T follicular helper cell (primary cell): ENCODE measurements at regions not wholly inside any gene's neighbourhood (a gene's known extent, or its start where the extent isn't known, plus 50 kb on each side); places are given as distances from the start of the nearest gene placed in this dataset.
"Not testable (repeated sequence)": the region's sequence is repeated elsewhere in the genome, so short reads cannot be mapped to it uniquely, and the experiment has no call there.

Experiments used
- DNase-seq: peaks from one replicate; pipeline ENCODE4 v3.0.0-alpha.2; 2020; ENCODE audit warnings: low read depth

DNA sequence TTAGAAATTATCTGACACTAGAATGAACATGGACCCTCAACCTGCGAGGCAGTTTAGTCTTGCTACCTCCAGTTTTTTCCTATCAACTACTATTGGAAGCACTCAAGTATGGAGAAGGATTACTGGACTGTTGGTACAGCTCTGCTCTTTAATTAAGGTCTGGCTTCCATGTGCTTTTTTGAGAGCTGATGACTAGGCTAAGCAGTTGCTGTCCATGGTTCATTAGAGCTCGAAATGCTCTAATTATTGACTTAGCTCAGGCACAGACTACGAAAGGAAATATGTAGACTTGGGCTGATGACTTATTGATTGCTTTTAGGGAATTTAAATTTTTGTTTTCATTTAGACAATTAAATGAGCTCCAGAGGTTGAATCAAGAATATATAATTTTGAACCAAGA is 1281.6 kb downstream of the HACE1 start:
- no peak for DNase-seq

DNA sequence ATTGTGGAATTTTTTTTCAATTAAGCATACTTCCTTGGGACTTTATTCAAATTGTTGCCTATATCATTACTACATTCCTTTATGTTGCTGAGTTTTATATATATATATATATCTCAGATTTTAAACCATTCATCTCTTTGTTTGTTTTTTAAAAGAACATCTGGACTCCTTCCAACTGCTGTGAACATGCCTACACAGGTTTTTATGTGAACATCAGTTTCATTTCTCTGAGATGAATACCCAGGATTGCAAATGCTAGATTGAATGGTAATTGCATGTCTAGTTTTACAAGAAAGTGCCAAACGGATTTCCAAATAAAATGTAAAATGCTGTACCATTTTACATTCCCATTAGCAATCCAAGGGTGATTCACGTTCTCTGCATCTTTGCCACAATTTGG is 1289.3 kb downstream of the HACE1 start:
- DNase-seq = no peak

DNA sequence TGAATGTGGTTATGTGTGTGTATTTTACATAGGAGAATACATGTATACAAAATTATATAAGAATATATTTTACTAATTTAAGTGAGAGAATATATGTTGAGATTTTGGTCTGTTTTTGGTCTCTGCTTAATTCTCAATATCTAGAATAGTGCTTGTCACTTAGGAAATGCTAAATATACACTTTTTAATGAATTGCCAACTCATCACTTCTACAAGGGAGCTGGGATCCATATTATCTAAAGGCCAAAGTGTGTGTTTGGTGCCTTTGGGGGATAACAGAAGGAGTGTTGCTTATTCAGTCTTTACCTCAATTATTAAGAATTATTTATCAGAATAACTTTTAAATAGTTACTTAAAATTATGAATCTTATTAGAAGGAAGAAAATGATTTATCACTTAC is 1304.8 kb downstream of the HACE1 start:
- DNase-seq = no peak

DNA sequence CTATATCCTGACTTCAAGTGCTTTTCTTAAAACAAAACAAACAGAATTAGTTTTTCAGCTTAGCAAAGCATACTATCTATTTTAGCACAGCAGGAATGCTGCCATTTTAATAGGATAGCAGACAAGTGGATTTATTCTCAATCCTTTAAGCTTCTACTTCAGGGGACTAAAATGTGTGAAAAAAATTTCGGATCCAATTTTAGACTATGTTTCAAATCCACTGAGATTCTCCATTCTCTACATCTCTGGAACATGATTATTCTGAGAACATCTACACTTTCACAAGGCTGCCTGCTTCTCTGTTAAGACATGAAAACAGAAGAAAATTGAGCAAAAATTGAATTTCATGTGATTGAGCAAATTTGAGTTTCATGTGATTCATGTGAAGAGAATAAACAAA is 1321.3 kb downstream of the HACE1 start:
- no peak for DNase-seq

DNA sequence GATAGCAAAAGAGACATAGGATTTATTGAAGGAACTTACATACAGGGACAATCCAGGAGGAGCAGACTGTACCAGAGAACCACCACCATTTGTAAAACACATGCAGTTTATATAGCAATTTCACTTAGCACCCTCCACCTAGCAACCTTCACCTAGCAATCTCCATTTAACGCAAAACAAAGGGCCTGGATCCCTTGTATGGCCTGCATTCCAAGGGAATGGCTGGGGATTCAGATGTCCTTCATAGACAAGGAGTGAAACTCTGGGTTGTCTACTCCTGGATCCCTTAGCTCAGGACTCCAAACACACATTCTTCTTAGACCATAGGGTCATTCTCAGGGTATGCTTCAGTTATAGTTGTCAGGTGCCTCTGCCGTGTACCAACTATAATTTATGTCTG is 1324.9 kb downstream of the HACE1 start:
- no peak for DNase-seq

DNA sequence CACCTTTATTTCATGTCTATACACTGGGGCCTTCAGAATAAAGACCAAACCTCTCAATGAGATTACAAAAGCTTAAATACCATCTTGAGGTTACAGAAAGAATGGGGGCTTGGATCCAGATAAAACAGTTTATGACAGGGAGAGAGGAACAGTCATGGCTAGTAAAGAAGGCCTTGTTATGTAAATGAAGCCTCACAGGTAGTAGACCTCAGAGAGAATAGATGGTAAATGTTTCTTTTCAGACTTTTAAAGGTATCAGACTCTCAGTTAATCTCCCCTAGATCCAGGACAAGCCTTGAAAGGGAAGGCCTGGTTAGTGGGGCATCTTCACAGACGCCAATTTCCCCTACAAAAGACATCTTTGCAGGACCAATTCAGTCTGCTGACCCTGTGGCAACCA is 1325.6 kb downstream of the HACE1 start:
- no peak for DNase-seq

DNA sequence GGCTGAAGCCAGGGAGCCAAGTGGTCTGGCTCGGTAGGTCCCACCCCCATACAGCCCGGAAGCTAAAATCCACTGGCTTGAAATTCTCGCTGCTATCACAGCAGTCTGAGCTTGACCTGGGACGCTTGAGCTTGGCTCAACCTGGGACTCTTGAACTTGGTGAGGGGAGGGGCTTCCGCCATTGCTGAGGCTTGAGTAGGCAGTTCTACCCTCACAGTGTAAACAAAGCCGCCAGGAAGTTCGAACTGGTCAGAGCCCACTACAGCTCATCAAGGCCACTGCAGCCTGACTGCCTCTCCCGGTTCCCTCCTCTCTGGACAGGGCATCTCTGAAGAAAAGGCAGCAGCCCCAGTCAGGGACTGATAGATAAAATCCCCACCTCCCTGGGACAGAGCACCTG is 1337.7 kb downstream of the HACE1 start:
- no peak for DNase-seq

DNA sequence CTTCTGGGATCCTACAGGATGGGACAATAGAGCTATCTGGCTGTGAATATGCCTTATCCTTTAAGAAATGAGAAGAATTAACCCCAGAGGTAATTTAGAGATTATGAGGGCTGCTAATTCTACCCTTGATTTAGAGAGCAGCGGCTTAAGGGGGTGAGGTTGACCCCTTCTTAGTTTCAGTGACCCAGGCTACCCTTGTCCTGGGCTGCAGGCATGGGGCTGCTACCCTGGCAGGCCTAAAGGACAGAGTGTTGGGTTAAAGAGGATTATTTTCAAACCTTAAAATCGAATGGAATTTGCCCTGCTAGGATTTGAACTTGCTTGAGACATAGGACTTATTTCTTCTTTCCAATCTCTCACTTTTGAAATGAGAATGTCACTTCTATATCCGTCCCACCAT is 1343.4 kb downstream of the HACE1 start:
- no peak for DNase-seq

DNA sequence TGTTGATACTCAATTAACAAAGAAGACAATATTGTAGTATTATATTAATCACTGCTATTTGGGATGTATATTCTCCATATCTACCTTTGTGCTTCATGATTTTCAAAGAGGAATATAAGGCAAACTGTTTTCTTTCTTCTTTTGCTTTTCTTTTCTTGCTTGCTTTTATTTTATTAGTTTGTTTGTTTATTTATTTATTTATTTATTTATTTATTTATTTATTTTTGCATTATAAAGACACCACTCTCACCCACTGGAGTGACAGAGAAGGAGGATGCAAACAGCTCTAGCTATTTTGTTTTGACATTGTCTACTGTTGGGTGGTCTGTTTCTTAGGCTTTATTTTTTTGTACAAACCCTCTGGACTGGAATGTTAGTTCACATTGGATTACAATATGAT is 1352.7 kb downstream of the HACE1 start:
- DNase-seq = no peak

DNA sequence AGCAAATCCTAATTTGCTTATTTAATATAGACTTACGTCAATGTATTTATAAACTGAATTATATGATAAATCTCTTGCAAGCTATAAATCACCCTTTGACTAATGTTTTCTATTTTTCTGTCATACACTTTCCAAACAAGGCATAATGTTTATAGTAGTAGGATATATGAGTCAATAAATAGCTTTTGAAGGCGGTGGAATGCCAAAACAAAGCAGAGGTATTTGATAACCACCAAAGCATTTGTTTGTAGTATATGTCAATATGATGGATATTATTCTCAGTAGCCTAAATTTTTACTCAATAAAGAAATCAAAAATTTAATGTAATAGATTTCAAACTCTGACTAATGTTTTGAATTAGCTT is 1354.6 kb downstream of the HACE1 start:
- DNase-seq = no peak

DNA sequence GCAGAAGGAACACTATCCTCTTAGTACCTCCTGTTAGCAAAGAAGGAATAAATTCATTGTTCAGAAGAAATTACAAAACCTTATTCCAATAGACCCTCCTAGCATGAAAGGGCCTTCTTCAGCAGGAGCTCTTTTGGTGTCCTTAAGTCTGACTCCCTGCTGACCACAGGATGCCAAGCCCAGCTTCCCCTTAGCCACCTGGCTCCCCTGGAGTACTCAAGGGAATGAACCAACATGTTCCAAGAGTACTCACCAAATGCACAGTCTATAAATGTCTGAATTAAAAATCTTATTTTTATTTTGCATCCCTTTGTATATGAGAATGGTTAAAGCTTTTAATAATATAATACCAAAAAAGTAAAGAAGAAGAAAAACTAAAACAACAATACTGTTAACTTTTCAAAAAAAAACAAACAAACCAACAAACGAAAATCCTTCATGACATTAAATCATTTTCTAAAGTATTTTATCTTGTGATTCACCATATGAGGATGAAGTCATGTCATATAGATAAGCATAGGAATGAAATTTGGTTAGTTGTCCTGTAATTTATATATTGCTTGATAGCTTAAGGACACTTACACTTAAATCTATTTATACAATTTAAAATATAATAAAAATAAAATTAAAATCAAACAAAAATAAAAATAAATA is 1355.1 kb downstream of the HACE1 start:
- DNase-seq = no peak

DNA sequence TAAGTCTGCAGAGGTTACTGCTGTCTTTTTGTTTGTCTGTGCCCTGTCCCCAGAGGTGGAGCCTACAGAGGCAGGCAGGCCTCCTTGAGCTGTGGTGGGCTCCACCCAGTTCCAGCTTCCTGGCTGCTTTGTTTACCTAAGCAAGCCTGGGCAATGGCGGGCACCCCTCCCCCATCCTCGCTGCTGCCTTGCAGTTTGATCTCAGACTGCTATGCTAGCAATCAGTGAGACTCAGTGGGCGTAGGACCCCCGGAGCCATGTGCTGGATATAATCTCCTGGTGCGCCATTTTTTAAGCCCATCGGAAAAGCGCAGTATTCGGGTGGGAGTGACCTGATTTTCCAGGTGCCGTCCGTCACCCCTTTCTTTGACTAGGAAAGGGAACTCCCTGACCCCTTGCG is 1363.1 kb downstream of the HACE1 start:
- not testable (repeated sequence) for DNase-seq

DNA sequence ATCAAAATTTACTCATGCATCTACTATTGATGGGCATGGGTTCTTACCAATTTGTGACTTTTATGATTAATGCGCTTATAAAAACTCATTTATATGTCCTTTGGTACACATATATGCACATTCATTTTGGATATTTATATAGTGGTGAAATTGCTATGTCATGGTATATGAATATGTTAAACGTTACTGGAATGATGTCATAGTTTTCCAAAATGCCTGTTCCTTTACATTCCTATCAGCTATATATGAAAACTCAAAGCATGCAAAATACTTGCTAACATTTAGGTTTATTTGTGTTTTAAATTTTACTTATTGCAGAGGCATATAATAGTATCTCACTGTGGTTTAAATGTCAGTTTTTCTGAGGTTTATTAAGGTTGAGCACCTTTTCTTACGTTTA is 1403.1 kb downstream of the HACE1 start:
- no peak for DNase-seq

DNA sequence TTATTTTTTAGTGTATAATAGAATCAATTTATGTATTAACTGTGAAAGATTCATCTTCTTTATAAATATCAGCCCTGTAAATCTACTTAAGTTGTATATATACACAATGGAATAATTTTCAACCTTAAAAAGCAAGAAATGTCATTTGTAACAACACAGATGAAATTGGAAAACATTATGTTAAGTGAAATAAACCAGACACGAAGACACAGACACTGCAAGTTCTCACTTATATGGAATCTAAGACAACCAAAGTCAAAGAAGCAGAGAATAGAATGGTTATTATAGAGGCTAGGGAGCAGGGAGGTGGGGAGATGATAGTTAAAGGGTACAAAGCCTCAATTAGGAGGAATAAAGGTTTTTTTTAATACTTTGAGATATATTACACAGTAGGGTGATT is 1404.4 kb downstream of the HACE1 start:
- no peak for DNase-seq

DNA sequence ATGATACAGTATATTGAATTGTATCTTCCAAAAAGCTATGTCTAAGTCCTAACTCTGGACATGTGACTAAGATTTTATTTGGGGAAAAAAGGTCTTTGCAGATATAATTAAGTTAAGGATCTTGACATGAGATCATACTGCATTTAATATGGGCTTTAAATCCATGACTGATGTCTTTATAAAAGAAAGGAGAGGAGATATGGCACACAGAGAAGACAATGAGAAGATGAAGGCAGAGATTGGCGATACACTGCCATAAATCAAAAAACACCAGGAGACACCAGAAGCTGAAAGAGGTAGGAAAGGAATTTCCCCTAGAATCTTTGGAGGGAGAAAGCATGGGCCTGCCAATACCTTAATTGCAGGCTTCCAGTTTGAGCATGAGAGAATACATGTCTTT is 1450.2 kb downstream of the HACE1 start:
- DNase-seq = no peak

DNA sequence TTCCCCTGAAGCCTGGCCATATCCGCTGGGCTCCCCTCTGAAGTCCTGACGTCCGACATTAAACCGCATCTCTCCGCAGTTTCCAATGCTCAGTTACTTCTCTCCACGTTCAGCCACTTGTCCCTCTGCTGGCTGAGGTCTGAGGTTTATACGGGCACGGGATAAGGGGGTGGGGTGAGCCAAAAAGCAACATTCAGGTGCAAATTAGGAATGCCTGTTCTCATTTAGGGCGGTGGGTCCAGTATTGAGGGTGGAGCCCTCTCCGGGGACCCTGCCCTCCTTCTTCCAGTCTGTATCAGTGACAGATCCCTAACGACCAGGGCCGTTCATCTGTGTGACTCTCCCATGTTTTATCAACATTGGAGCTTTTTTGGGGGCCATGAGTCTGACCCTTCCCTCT is 1454.4 kb downstream of the HACE1 start:
- no peak for DNase-seq

DNA sequence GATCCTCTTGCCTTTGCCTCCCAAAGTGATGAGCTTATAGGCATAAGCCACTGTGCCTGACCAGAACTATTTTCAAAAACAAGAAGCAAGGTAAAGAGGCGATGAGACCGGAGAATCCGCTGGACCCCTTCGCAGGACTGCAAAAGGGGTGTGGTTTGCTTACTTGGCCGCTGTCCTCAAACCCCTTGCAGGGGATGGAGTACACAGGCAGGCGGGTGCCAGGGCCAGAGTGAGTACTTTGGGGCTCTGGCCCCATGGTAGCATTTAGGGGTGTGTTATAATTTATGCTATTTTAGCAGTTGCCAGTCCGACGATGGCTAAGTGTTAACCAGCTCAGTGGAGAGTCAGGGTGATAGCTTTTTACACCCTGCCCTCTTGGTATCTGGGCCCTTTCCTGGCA is 1454.9 kb downstream of the HACE1 start:
- no peak for DNase-seq

DNA sequence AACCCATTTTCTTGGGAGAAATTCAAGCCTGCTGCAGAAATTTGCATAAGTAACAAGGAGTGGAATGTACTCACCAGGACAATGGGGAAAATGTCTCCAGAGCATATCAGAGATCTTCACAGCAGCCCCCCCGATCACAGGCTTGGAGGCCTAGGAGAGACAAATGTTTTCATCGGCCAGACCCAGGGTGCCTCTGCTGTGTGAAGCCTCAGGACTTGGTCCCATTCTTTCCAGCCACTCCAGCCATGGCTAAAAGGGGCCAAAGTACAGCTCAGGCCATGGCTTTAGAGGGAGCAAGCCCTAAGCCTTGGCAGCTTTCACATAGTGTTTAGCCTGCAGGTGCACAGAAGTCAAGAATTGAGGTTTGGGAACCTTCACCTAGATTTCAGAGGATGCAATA is 1463.0 kb downstream of the HACE1 start:
- no peak for DNase-seq

DNA sequence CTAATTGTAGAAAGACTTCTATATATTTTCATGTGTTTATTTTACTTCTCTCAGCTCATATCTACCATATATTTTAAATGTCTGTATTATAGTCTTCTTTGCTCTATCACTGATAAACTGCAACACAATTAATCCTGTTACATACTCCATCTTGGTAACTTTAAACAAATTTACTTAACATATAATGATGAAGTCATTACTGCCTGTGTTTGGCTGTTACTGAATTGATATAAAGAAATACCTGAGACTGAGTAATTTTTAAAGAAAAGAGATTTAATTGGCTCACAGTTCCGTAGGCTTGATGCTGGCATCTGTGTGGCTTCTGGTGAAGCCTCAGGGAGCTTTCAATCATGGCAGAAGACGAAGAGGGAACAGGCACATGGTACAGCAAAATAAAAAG is 1480.4 kb downstream of the HACE1 start:
- no peak for DNase-seq

DNA sequence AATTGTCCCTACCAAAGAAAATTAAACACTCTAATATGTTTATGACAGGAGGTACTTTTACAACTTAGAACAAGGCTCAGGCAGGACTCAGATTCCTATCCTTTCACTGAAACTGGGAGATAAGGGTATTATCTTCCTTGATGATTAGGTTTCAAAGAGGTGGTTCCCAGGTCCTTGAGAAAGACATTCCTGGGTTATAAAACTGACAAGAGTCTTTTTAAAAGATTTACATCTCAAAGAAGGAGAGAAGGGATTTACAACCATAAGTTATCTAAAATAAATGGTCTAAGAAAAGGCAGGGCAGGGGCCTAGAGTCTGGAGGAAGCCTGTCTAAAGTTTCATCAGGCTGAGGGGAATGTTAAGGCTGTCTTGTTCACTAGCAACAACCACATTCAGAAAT is 1492.5 kb downstream of the HACE1 start:
- no peak for DNase-seq

DNA sequence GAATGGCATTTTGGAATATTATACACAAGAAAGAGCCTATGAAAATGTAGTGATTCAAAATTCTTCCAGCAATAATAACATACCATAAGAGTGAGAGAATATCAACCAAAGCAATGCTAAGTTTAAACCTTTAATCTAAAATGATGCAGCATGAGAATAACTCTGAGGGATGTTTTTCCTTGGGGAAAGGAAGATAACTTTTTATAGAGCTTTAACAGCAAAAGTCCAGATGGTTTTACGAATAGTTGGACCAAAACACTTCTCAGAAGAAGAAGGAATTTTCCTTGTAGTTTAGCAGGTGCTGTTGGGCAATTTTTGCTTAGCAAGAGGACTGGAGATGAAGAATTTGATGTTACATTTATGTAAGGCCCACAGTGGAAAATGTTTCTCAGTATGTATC is 1503.2 kb downstream of the HACE1 start:
- DNase-seq = no peak

DNA sequence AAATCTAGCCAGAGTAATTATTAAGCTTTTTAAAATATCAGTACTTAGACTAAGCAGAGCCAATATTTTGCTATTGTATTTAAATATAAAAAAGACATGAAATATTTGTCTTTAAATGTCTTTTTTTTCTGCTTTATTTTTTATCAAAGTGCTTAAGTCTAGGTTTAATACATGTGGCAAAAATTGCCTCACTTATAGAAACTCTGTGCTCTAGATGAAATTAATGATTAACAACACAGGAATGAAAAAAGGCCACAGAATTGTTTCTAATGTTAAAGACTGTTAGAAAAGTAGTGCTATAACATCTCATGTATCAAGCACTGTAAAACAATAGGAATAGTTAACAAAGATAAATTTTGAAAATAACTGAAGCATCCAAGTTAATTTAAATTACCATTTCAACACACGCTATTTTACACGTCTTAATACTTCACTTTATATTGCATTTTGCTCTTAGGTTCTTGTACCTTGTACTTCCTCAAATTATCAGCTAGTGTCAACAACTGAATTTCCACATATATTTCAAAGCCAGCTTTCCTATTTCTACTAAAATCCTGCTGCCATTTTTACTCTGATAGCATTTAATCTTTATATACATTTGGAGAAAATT is 1515.1 kb downstream of the HACE1 start:
- DNase-seq = no peak

DNA sequence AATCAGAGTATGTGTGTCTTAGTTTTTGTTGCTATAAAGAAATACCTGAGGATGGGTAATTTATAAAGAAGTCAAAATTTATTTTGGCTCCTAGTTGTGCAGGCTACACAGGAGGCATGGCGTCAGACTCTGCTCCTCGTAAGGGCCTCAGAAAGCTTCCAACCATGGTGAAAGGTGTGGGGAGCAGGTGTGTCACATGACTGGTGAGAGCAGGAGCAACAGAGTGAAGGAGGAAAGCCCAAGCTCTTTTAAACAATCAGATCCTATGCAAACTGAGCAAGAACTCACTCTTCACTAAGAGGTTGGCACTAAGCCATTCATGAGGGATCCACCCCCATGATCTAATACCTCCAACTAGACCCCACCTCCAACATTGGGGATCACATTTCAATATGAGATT is 1524.3 kb downstream of the HACE1 start:
- DNase-seq = no peak
